Ovary (tissue), 3 donors: ENCODE measurements at regions not wholly inside any gene's neighbourhood (a gene's known extent, or its start where the extent isn't known, plus 50 kb on each side); places are given as distances from the start of the nearest gene placed in this dataset.

ENCODE experiments used
- CTCF ChIP-seq, 3 donors: fragments of 450-650 bp in 2 of 3; fragments of 200-600 bp in 1 of 3; IDR thresholded peaks; one replicate each; pipeline versions ENCODE4 v1.5.1 to v1.8.0; 2016 to 2022; ENCODE audit warnings: antibody characterized with exemption in 3 of 3, mild to moderate bottlenecking in 1 of 3
- EP300 ChIP-seq: sonication (generic); formaldehyde crosslinking; IDR thresholded peaks from one replicate; pipeline ENCODE4 v1.6.1; 2017; ENCODE audit warnings: antibody characterized with exemption
- POLR2A ChIP-seq: fragments of 450-650 bp; IDR thresholded peaks from one replicate; pipeline ENCODE4 v1.6.1; 2017; ENCODE audit warnings: antibody characterized with exemption, mild to moderate bottlenecking, moderate library complexity
- donor health status: DM: no; HTN: no; CAD: no.

- TF ChIP-seq CTCF (IDR thresholded peaks at IDR 0.05) (no peak), POLR2A (no peak), EP300 (no peak)
These were observed 249.8 kb upstream of the PMEPA1 start for GRCh38 chr20:57959589-57959988.
